HepG2 (cell line): ENCODE measurements at regions not wholly inside any gene's neighbourhood (a gene's known extent, or its start where the extent isn't known, plus 50 kb on each side); places are given as distances from the start of the nearest gene placed in this dataset.

Experiments used
- AKAP8 ChIP-seq: sonication (generic); formaldehyde crosslinking; IDR thresholded peaks from 2 replicates; pipeline ENCODE4 v1.5.1; 2020; ENCODE audit warnings: mild to moderate bottlenecking, missing genetic modification reagents
- ATF1 ChIP-seq: IDR thresholded peaks from 2 replicates; pipeline ENCODE4 v1.6.1; 2016; ENCODE audit warnings: mild to moderate bottlenecking, control low read depth
- GPN1 ChIP-seq: sonication (generic); formaldehyde crosslinking; IDR thresholded peaks from 2 replicates; pipeline ENCODE4 v1.5.1; 2020; ENCODE audit warnings: missing genetic modification reagents, borderline replicate concordance
- HMGXB3 ChIP-seq: sonication (generic); formaldehyde crosslinking; IDR thresholded peaks from 2 replicates; pipeline ENCODE4 v1.4.0; 2020; ENCODE audit warnings: missing genetic modification reagents, borderline replicate concordance
- NFATC3 ChIP-seq: sonication (generic); formaldehyde crosslinking; IDR thresholded peaks from 2 replicates; pipeline ENCODE4 v1.5.1; 2020; ENCODE audit warnings: mild to moderate bottlenecking, missing genetic modification reagents
- RXRA ChIP-seq: sonication (generic); formaldehyde crosslinking; IDR thresholded peaks from 2 replicates; pipeline ENCODE4 v1.5.1; 2020; ENCODE audit warnings: missing genetic modification reagents
- SIX1 ChIP-seq: sonication (generic); formaldehyde crosslinking; IDR thresholded peaks from 2 replicates; pipeline ENCODE4 v1.4.0; 2020; ENCODE audit warnings: missing genetic modification reagents, borderline replicate concordance
- THRA ChIP-seq: sonication (generic); formaldehyde crosslinking; IDR thresholded peaks from 2 replicates; pipeline ENCODE4 v1.4.0; 2020; ENCODE audit warnings: missing genetic modification reagents, borderline replicate concordance
- TSC22D2 ChIP-seq: sonication (generic); formaldehyde crosslinking; IDR thresholded peaks from 2 replicates; pipeline ENCODE4 v1.5.1; 2020; ENCODE audit warnings: missing genetic modification reagents, mild to moderate bottlenecking, borderline replicate concordance
- ZFP1 ChIP-seq: IDR thresholded peaks from 2 replicates; pipeline ENCODE4 v1.6.1; 2016
- ZNF121 ChIP-seq: sonication (generic); formaldehyde crosslinking; IDR thresholded peaks from 2 replicates; pipeline ENCODE4 v1.5.0; 2020; ENCODE audit warnings: mild to moderate bottlenecking, missing genetic modification reagents
- ZNF451 ChIP-seq: sonication (generic); formaldehyde crosslinking; IDR thresholded peaks from 2 replicates; pipeline ENCODE4 v1.5.0; 2020; ENCODE audit warnings: mild to moderate bottlenecking, missing genetic modification reagents
- ZNF496 ChIP-seq: sonication (generic); formaldehyde crosslinking; IDR thresholded peaks from 2 replicates; pipeline ENCODE4 v1.8.1; 2023; ENCODE audit warnings: mild to moderate bottlenecking, moderate library complexity, missing genetic modification reagents; ENCODE audit not compliant: insufficient replicate concordance
- ZNF556 ChIP-seq: sonication (generic); formaldehyde crosslinking; IDR thresholded peaks from 2 replicates; pipeline ENCODE4 v1.4.0; 2020; ENCODE audit warnings: mild to moderate bottlenecking, missing genetic modification reagents, borderline replicate concordance
- ZNF607 ChIP-seq: sonication (generic); formaldehyde crosslinking; IDR thresholded peaks from 2 replicates; pipeline ENCODE4 v1.5.1; 2020; ENCODE audit warnings: missing genetic modification reagents, mild to moderate bottlenecking, borderline replicate concordance
- ZNF687 ChIP-seq: sonication (generic); formaldehyde crosslinking; IDR thresholded peaks from 2 replicates; pipeline ENCODE4 v1.5.1; 2020; ENCODE audit warnings: mild to moderate bottlenecking, missing genetic modification reagents, moderate library complexity
- ZNF770 ChIP-seq: sonication (generic); formaldehyde crosslinking; IDR thresholded peaks from 2 replicates; pipeline ENCODE4 v1.5.0; 2020; ENCODE audit warnings: mild to moderate bottlenecking, missing genetic modification reagents

- TF ChIP-seq THRA (CRISPR knock-in tag) (peak; percentile 27; the same call in 1 of the 2 replicates), ATF1 (CRISPR knock-in tag) (no peak), GPN1 (CRISPR knock-in tag) (no peak), ZNF121 (CRISPR knock-in tag) (peak; percentile 85), ZNF556 (CRISPR knock-in tag) (peak; percentile 77; the same call in 1 of the 2 replicates), ZNF496 (no peak), SIX1 (CRISPR knock-in tag) (peak; percentile 42; the same call in 1 of the 2 replicates), HMGXB3 (CRISPR knock-in tag) (peak; percentile 23; the same call in 1 of the 2 replicates), ZNF451 (CRISPR knock-in tag) (no peak), TSC22D2 (no peak), ZFP1 (no peak), ZNF770 (CRISPR knock-in tag) (peak; percentile 68), AKAP8 (CRISPR knock-in tag) (0 out of 2 replicates have a peak, but pooled peaks have one; percentile 24), NFATC3 (CRISPR knock-in tag) (no peak), ZNF687 (CRISPR knock-in tag) (peak; percentile 52), ZNF607 (CRISPR knock-in tag) (peak; percentile 65; the same call in 1 of the 2 replicates), RXRA (no peak)
These were observed 77.3 kb upstream of the ATF7IP2 start (continued) for GRCh38 chr16:10308305-10309193.
